ENCODE measurements at regions not wholly inside any gene's neighbourhood (a gene's known extent, or its start where the extent isn't known, plus 50 kb on each side); places are given as distances from the start of the nearest gene placed in this dataset.

GRCh38 chr4:125952631-125953030 lies 637.9 kb downstream of the FAT4 start:
- Histone ChIP-seq H4K20me1 (ENCODE audit: control insufficient read depth, insufficient read depth) (no peaks in the 10 kb centered on the region), H3K79me2 (ENCODE audit: control insufficient read depth, insufficient read depth, low read length) (no peaks in the 10 kb centered on the region), H3K27me3 (replicated peaks in 1 of 2; ENCODE audit: control insufficient read depth in 2 of 2, insufficient read depth in 2 of 2, low read length in 1 of 2) (no peaks in the 10 kb centered on the region), H2AFZ (ENCODE audit: control insufficient read depth, low read depth, low read length) (no peak overlapping the region), H3K27ac (ENCODE audit: control insufficient read depth, insufficient read depth) (no peak overlapping the region), H3K4me1 (ENCODE audit: control insufficient read depth, insufficient read depth, low read length) (no peaks in the 10 kb centered on the region), H3K4me3 (no peak overlapping the region), H3K36me3 (ENCODE audit: control insufficient read depth in 2 of 2, insufficient read depth in 2 of 2, low read length in 1 of 2) (no peaks in the 10 kb centered on the region), H3K9ac (ENCODE audit: control insufficient read depth, insufficient read depth, low read length) (no peak overlapping the region), H3K4me2 (ENCODE audit: control insufficient read depth, insufficient read depth) (no peak overlapping the region), H3K9me3 (replicated peaks; ENCODE audit: control insufficient read depth, insufficient read depth, low read length) (no peaks in the 10 kb centered on the region)
- no peak for ATAC-seq
- intact Hi-C loops (cut with micrococcal nuclease; ENCODE audit: unreplicated experiment) (no loop called here), in situ Hi-C loops (cut with MboI) (no loop called here)
- POLR2A ChIA-PET: no interaction called here
- SMC1A ChIA-PET (ENCODE audit: uncharacterized antibody, unreplicated experiment): interaction anchor here (0.7 to 1.4 kb wide), 3 partner anchors 8 to 25 kb away, joined by 3 to 4 read pairs (median 3); no protein-coding TSS in a partner anchor
- CTCF ChIA-PET: interaction anchor here (1.1 kb wide), 1 partner anchor 59 kb away, joined by 3 read pairs; no protein-coding TSS in a partner anchor
- BruUV-seq (replicated peaks): no TSS peak
- no peak for DNase-seq (ENCODE audit: low read depth, low spot score)
- TF ChIP-seq CBX3 (IDR thresholded peaks at IDR 0.05; ENCODE audit: borderline replicate concordance, low read depth) (no peak), E2F4 (IDR thresholded peaks at IDR 0.05; ENCODE audit: low read depth, low read length) (no peak), TCF7 (IDR thresholded peaks at IDR 0.05; ENCODE audit: borderline replicate concordance) (no peak), POLR2AphosphoS5 (IDR thresholded peaks at IDR 0.05; ENCODE audit: low read length) (no peak), HDAC6 (IDR thresholded peaks at IDR 0.05; ENCODE audit: unreplicated experiment) (no peak), EGR1 (IDR thresholded peaks at IDR 0.05; ENCODE audit: borderline replicate concordance in 1 of 2, low read depth in 2 of 2, low read length in 2 of 2) (no peak), ZNF274 (IDR thresholded peaks at IDR 0.05; ENCODE audit: insufficient read depth, insufficient read length) (no peak), ZBTB40 (IDR thresholded peaks at IDR 0.05; ENCODE audit: borderline replicate concordance) (no peak), MYB (IDR thresholded peaks at IDR 0.05; ENCODE audit: borderline replicate concordance, low read depth, low read length) (no peak), BCL3 (IDR thresholded peaks at IDR 0.05; ENCODE audit: borderline replicate concordance, insufficient read depth, low read depth, low read length, poor library complexity, severe bottlenecking) (no peak), ESRRA (IDR thresholded peaks at IDR 0.05; ENCODE audit: low read length) (no peak), RELA (IDR thresholded peaks at IDR 0.05; ENCODE audit: borderline replicate concordance, partially characterized antibody) (no peak)
- FAIRE-seq: no peak
- RAD21 ChIA-PET (ENCODE audit: unreplicated experiment): no interaction called here
